ENCODE measurements at regions not wholly inside any gene's neighbourhood (a gene's known extent, or its start where the extent isn't known, plus 50 kb on each side); places are given as distances from the start of the nearest gene placed in this dataset.

DNA sequence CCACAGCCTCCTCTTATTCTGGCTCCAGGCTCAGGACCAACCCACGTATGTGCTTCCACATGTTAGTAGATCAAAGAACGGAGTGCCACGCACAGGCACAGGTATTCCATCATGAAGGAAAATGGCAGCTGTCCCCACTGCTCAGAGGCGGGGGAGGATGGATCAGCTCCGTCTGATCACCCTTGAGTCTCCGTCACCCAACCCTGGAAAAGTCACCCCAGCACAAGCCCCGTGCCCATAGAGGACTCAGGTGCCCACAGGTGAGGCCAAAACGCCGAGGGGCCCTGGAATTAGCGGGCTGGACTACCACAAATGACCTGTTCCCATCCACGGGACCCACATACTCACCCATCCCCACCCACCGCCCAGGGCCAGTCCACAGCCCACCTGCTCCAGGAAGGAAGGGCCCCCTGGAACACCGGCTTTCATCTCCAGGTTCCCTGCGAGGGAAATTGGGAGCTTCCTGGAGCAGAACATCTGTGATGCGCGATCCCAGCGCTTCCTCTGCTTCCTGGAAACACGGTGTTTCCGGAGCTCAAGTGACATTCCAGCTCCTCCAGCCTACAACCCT is 120.5 kb upstream of the SPACA7 start (continued):
- TF ChIP-seq HDAC2 (IDR thresholded peaks at IDR 0.05; ENCODE audit: borderline replicate concordance in 1 of 2, low read depth in 2 of 2, low read length in 2 of 2): no peak
- no peak for TF ChIP-seq YY1 (IDR thresholded peaks at IDR 0.05; ENCODE audit: low read depth, low read length)
- TF ChIP-seq KDM5A (IDR thresholded peaks at IDR 0.05; ENCODE audit: low read length): no peak
- TF ChIP-seq PHF8 (conservative IDR thresholded peaks at IDR 0.05; ENCODE audit: low read depth, low read length): no peak
